Midbrain (tissue), 1 donor: ENCODE measurements at regions not wholly inside any gene's neighbourhood (a gene's known extent, or its start where the extent isn't known, plus 50 kb on each side); places are given as distances from the start of the nearest gene placed in this dataset.
A peak's percentile ranks its signal among the peaks of the same experiment; 100 is the strongest.

Experiments
- DNase-seq: peaks from one replicate; lab custom pipeline; 2025; lab: John Stamatoyannopoulos, UW

- no peak for DNase-seq
Observed at GRCh38 chr21:27426196-27426595, 459.3 kb upstream of the ADAMTS5 start.

GRCh38 chr21:27425574-27425973 is 458.7 kb upstream of the ADAMTS5 start:
- DNase-seq, result no peak

- no peak for DNase-seq
Observed at GRCh38 chr21:27425172-27425571, 458.3 kb upstream of the ADAMTS5 start.

- no peak for DNase-seq
Observed at GRCh38 chr21:27424601-27425000, 457.7 kb upstream of the ADAMTS5 start.

GRCh38 chr21:27423906-27424595 is 457.2 kb upstream of the ADAMTS5 start:
- no peak for DNase-seq

GRCh38 chr21:27423038-27423437 is 456.1 kb upstream of the ADAMTS5 start:
- no peak for DNase-seq

- DNase-seq, result no peak
Observed at GRCh38 chr21:27422435-27422834, 455.5 kb upstream of the ADAMTS5 start.

- DNase-seq, result no peak
Observed at GRCh38 chr21:27421654-27422053, 454.8 kb upstream of the ADAMTS5 start.

GRCh38 chr21:27419153-27419552 is 452.3 kb upstream of the ADAMTS5 start:
- no peak for DNase-seq

GRCh38 chr21:27418346-27418745 is 451.5 kb upstream of the ADAMTS5 start:
- DNase-seq, result no peak

- no peak for DNase-seq
Observed at GRCh38 chr21:27412530-27412929, 445.6 kb upstream of the ADAMTS5 start.

- DNase-seq, result no peak
Observed at GRCh38 chr21:27408826-27409225, 441.9 kb upstream of the ADAMTS5 start.

GRCh38 chr21:27407271-27407670 is 440.4 kb upstream of the ADAMTS5 start:
- DNase-seq, result peak; percentile 27

- peak; percentile 20 for DNase-seq
Observed at GRCh38 chr21:27406300-27407009, 439.6 kb upstream of the ADAMTS5 start.

- no peak for DNase-seq
Observed at GRCh38 chr21:27403011-27403410, 436.1 kb upstream of the ADAMTS5 start.

- DNase-seq, result no peak
Observed at GRCh38 chr21:27400045-27400444, 433.2 kb upstream of the ADAMTS5 start.

- no peak for DNase-seq
Observed at GRCh38 chr21:27397578-27397977, 430.7 kb upstream of the ADAMTS5 start.

- DNase-seq, result no peak
Observed at GRCh38 chr21:27393726-27394125, 426.8 kb upstream of the ADAMTS5 start.

- no peak for DNase-seq
Observed at GRCh38 chr21:27391990-27392389, 425.1 kb upstream of the ADAMTS5 start.

- no peak for DNase-seq
Observed at GRCh38 chr21:27390384-27390783, 423.5 kb upstream of the ADAMTS5 start.

- DNase-seq, result no peak
Observed at GRCh38 chr21:27388825-27389224, 421.9 kb upstream of the ADAMTS5 start.

- DNase-seq, result no peak
Observed at GRCh38 chr21:27382404-27382803, 415.5 kb upstream of the ADAMTS5 start.

- no peak for DNase-seq
Observed at GRCh38 chr21:27380303-27380702, 413.4 kb upstream of the ADAMTS5 start.

- no peak for DNase-seq
Observed at GRCh38 chr21:27379354-27379753, 412.5 kb upstream of the ADAMTS5 start.
